K562 (cell line): ENCODE measurements at regions not wholly inside any gene's neighbourhood (a gene's known extent, or its start where the extent isn't known, plus 50 kb on each side); places are given as distances from the start of the nearest gene placed in this dataset.

Experiments
- ATAC-seq: fragments of 200-7000 bp; cut with Tn5 transposase; 3 replicates; pipeline ENCODE4 v1.9.1; 2020; ENCODE audit warnings: moderate library complexity
- BruUV-seq: library from RNA; stranded (reverse); fragments of 400-500 nt; replicated peaks from 2 replicates; lab custom pipeline; 2021; lab: Mats Ljungman, UMichigan
- CTCF ChIA-PET: fragments of 300-600 bp; formaldehyde crosslinking; extraction: SDS; loops from one replicate; lab custom pipeline; 2021; ENCODE audit warnings: low intra/inter-chr PET ratio; lab: Yijun Ruan, JAX
- POLR2A ChIA-PET: fragments of 300-600, 350-650 bp; sonication (Branson Sonifier 250); formaldehyde crosslinking; extraction: SDS; loops from one replicate; lab custom pipeline; 2021; ENCODE audit warnings: antibody characterized with exemption, inconsistent platforms; lab: Yijun Ruan, JAX
- DNase-seq, 4 experiments: peaks; one replicate each; pipeline versions ENCODE4 v3.0.0 to v3.0.0-alpha.2; 2011 to 2018; ENCODE audit warnings: low spot score in 3 of 4, mixed read lengths in 3 of 4; ENCODE audit errors: extremely low read depth in 1 of 4
- FAIRE-seq: peaks from 2 replicates; lab custom pipeline; 2011; peaks lifted over from hg19 to GRCh38; lab: Jason Lieb, UNC
- H2AFZ ChIP-seq: 2 replicates; pipeline ENCODE4 v1.6.0; 2011; ENCODE audit warnings: low read depth, low read length, control low read depth, inconsistent platforms
- H3K27ac ChIP-seq: fragments of 200-600 bp; 3 replicates; pipeline ENCODE4 v1.8.0; 2011; ENCODE audit warnings: low read depth, mild to moderate bottlenecking, control low read depth, inconsistent platforms, low read length, moderate library complexity, mixed read lengths; ENCODE audit errors: extremely low read depth
- H3K27me3 ChIP-seq, 2 experiments: fragments of 300-600 bp in 1 of 2; 2 replicates in 1 of 2; 3 replicates in 1 of 2; pipeline versions ENCODE4 v1.6.0 to v1.8.0; 2011; ENCODE audit warnings: inconsistent platforms in 2 of 2, low read length in 2 of 2, mild to moderate bottlenecking in 1 of 2, mixed read lengths in 1 of 2, moderate library complexity in 1 of 2; ENCODE audit not compliant: control insufficient read depth in 2 of 2, insufficient read depth in 2 of 2
- H3K36me3 ChIP-seq: fragments of 300-600 bp; 3 replicates; pipeline ENCODE4 v1.8.0; 2011; ENCODE audit warnings: mild to moderate bottlenecking, low read length, inconsistent platforms; ENCODE audit not compliant: control insufficient read depth, insufficient read depth
- H3K4me1 ChIP-seq, 2 experiments: fragments of 200-600 bp in 1 of 2; replicated peaks in 1 of 2; 2 replicates in 1 of 2; 3 replicates in 1 of 2; pipeline versions ENCODE4 v1.5.1 to v1.8.0; 2011; ENCODE audit warnings: inconsistent platforms in 2 of 2, low read length in 2 of 2, mild to moderate bottlenecking in 1 of 2, mixed read lengths in 1 of 2, moderate library complexity in 1 of 2; ENCODE audit not compliant: control insufficient read depth in 2 of 2, insufficient read depth in 2 of 2
- H3K4me2 ChIP-seq: 2 replicates; pipeline ENCODE4 v1.6.1; 2011; ENCODE audit warnings: low read length, control low read depth, inconsistent platforms, mixed read lengths; ENCODE audit not compliant: insufficient read depth
- H3K4me3 ChIP-seq: fragments of 200-600 bp; sonication (generic), shearing (Covaris generic); 2 replicates; pipeline ENCODE4 v1.5.1; 2016; ENCODE audit warnings: control low read depth, inconsistent platforms
- H3K79me2 ChIP-seq: fragments of 200-600 bp; 3 replicates; pipeline ENCODE4 v1.8.0; 2011; ENCODE audit warnings: low read length, inconsistent platforms; ENCODE audit not compliant: control insufficient read depth, insufficient read depth
- H3K9ac ChIP-seq, 2 experiments: 2 replicates each; pipeline versions ENCODE4 v1.6.0 to v1.6.1; 2011; ENCODE audit warnings: low read depth in 2 of 2, low read length in 2 of 2, control low read depth in 1 of 2, inconsistent platforms in 1 of 2, mild to moderate bottlenecking in 1 of 2, mixed read lengths in 1 of 2; ENCODE audit not compliant: insufficient read depth in 1 of 2
- H3K9me1 ChIP-seq: one replicate; pipeline ENCODE4 v1.6.0; 2011; ENCODE audit warnings: inconsistent platforms, mild to moderate bottlenecking, low read length, moderate library complexity; ENCODE audit not compliant: control insufficient read depth, insufficient read depth
- H3K9me3 ChIP-seq: replicated peaks from 2 replicates; pipeline ENCODE4 v1.5.1; 2011; ENCODE audit warnings: low read depth, low read length, inconsistent platforms; ENCODE audit not compliant: control insufficient read depth, insufficient read depth
- H4K20me1 ChIP-seq: replicated peaks from 2 replicates; pipeline ENCODE4 v1.6.1; 2011; ENCODE audit warnings: low read length, inconsistent platforms, mixed read lengths; ENCODE audit not compliant: control insufficient read depth, insufficient read depth
- ATF6 ChIP-seq: sonication (generic); formaldehyde crosslinking; IDR thresholded peaks from 2 replicates; pipeline ENCODE4 v1.4.0; 2020; ENCODE audit warnings: mild to moderate bottlenecking, missing genetic modification reagents
- CBFB ChIP-seq: sonication (generic); formaldehyde crosslinking; IDR thresholded peaks from 2 replicates; pipeline ENCODE4 v1.4.0; 2020; ENCODE audit warnings: mild to moderate bottlenecking, missing genetic modification reagents
- FIP1L1 ChIP-seq: fragments of 200-400 bp; formaldehyde crosslinking; IDR thresholded peaks from 2 replicates; pipeline ENCODE4 v1.6.1; 2018; ENCODE audit warnings: mild to moderate bottlenecking, low read depth, low read length; ENCODE audit not compliant: poor library complexity, severe bottlenecking
- MLX ChIP-seq, 2 experiments: fragments of 450-650 bp in 1 of 2; sonication (generic) in 1 of 2; formaldehyde crosslinking; conservative IDR thresholded peaks; 2 replicates each; pipeline versions ENCODE4 v1.4.0 to v1.8.1; 2020 to 2022; ENCODE audit warnings: mild to moderate bottlenecking in 1 of 2, missing genetic modification reagents in 1 of 2
- NR1H2 ChIP-seq: sonication (generic); formaldehyde crosslinking; IDR thresholded peaks from 2 replicates; pipeline ENCODE4 v1.4.0; 2020; ENCODE audit warnings: mild to moderate bottlenecking, missing genetic modification reagents
- PHF21A ChIP-seq: fragments of 450-650 bp; IDR thresholded peaks from 2 replicates; pipeline ENCODE4 v1.6.1; 2017; ENCODE audit warnings: low read depth, borderline replicate concordance
- SIN3A ChIP-seq, 2 experiments: fragments of 150-350 bp in 1 of 2; IDR thresholded peaks; 2 replicates each; pipeline ENCODE4 v1.6.1; 2011 to 2016; ENCODE audit warnings: borderline replicate concordance in 2 of 2, low read depth in 2 of 2, low read length in 2 of 2, mild to moderate bottlenecking in 2 of 2, moderate library complexity in 2 of 2; ENCODE audit not compliant: control insufficient read depth in 1 of 2
- VEZF1 ChIP-seq: fragments of 200-800 bp; sonication (Bioruptor generic); IDR thresholded peaks from 2 replicates; pipeline ENCODE4 v1.6.1; 2017; ENCODE audit warnings: missing genetic modification characterization, missing compliant biosample characterization
- ZNF165 ChIP-seq: fragments of 250-450 bp; sonication (Bioruptor Pico); IDR thresholded peaks from 2 replicates; pipeline ENCODE4 v1.4.0; 2020; ENCODE audit warnings: borderline replicate concordance
- ZNF507 ChIP-seq: conservative IDR thresholded peaks from 2 replicates; pipeline ENCODE4 v1.6.1; 2017; ENCODE audit warnings: missing genetic modification characterization, missing compliant biosample characterization
- ZNF551 ChIP-seq: fragments of 250-450 bp; sonication (Bioruptor Pico); IDR thresholded peaks from 2 replicates; pipeline ENCODE4 v1.5.0; 2021; ENCODE audit warnings: mild to moderate bottlenecking, moderate library complexity
- ZNF717 ChIP-seq: fragments of 250-450 bp; sonication (Bioruptor Pico); IDR thresholded peaks from 2 replicates; pipeline ENCODE4 v1.5.0; 2021
- WGBS: fragments of 100-300 bp; shearing (Covaris generic); methylation state at CpG from one replicate; pipeline ENCODE4 v1.1.6; 2016; ENCODE audit warnings: low coverage, mixed read lengths; ENCODE audit not compliant: insufficient coverage; ENCODE audit errors: missing lambda C conversion rate; 5-methylcytosine and 5-hydroxymethylcytosine counted together
- in situ Hi-C: fragments of 300-500 bp; cut with MboI; formaldehyde crosslinking; loops from 4 replicates; pipeline ENCODE4 v1.15.0; 2018; ENCODE audit warnings: inconsistent platforms, mixed read lengths
- intact Hi-C: fragments of 100-400 bp; cut with micrococcal nuclease; formaldehyde crosslinking; loops from 2 replicates; pipeline ENCODE4 v1.14.2; 2022
- TF ChIP-seq, protein P1 (sequence below): fragments of 450-650 bp; IDR thresholded peaks from 2 replicates; pipeline ENCODE4 v1.6.1; 2017; ENCODE audit warnings: antibody characterized with exemption, mild to moderate bottlenecking

DNA sequence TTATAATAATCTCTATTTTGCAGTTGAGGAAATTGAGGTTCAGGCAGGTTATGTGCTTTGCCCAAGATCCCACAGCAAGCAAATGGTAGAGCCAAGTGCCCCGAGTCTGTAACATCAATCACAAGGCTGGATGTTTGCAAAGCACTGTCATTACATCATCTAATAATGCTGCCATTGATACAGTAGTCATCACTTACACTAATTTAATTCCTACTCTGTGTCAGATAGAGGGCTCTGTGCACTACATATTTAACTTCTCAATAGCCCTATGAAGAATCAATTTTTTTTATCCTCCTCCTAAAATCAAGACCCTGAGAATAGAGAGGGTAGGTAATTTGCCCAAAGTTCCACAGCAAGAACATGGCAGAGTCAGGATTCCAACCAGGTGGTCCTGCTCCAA lies 178.1 kb upstream of the VASH1 start:
- intact Hi-C loops (no loop called here), in situ Hi-C loops (no loop called here)
- Histone ChIP-seq H3K36me3 (no peaks in the 10 kb centered on the region), H2AFZ (no peak overlapping the region), H3K4me2 (no peak overlapping the region), H3K27ac (no peak overlapping the region), H3K9me3 (no peaks in the 10 kb centered on the region), H4K20me1 (no peaks in the 10 kb centered on the region), H3K4me3 (no peak overlapping the region), H3K9ac (no peak overlapping the region), H3K9me1 (no peaks in the 10 kb centered on the region), H3K4me1 (no peaks in the 10 kb centered on the region), H3K27me3 (peaks cover 0 to 23% of the 10 kb centered on the region in 2 experiments; a peak in 1 of 5 replicates), H3K79me2 (no peaks in the 10 kb centered on the region)
- DNase-seq = no peak
- ChIA-PET CTCF (no interaction called here), POLR2A (no interaction called here)
- no peak for ATAC-seq
- no TSS peak for BruUV-seq
- no peak for FAIRE-seq
- WGBS = 10% methylated on average over 1 of the region's 1 CpG
- TF ChIP-seq ZNF717 (CRISPR knock-in tag) = no peak
- TF ChIP-seq ZNF507 (tag) = no peak
- no peak for TF ChIP-seq ZNF551 (CRISPR knock-in tag)
- TF ChIP-seq PHF21A = no peak
- no peak for TF ChIP-seq VEZF1 (CRISPR knock-in tag)
- TF ChIP-seq MLX (CRISPR knock-in tag; conservative IDR thresholded peaks at IDR 0.05) = no peak
- TF ChIP-seq ZNF165 (CRISPR knock-in tag) = no peak
- TF ChIP-seq, protein P1, sequence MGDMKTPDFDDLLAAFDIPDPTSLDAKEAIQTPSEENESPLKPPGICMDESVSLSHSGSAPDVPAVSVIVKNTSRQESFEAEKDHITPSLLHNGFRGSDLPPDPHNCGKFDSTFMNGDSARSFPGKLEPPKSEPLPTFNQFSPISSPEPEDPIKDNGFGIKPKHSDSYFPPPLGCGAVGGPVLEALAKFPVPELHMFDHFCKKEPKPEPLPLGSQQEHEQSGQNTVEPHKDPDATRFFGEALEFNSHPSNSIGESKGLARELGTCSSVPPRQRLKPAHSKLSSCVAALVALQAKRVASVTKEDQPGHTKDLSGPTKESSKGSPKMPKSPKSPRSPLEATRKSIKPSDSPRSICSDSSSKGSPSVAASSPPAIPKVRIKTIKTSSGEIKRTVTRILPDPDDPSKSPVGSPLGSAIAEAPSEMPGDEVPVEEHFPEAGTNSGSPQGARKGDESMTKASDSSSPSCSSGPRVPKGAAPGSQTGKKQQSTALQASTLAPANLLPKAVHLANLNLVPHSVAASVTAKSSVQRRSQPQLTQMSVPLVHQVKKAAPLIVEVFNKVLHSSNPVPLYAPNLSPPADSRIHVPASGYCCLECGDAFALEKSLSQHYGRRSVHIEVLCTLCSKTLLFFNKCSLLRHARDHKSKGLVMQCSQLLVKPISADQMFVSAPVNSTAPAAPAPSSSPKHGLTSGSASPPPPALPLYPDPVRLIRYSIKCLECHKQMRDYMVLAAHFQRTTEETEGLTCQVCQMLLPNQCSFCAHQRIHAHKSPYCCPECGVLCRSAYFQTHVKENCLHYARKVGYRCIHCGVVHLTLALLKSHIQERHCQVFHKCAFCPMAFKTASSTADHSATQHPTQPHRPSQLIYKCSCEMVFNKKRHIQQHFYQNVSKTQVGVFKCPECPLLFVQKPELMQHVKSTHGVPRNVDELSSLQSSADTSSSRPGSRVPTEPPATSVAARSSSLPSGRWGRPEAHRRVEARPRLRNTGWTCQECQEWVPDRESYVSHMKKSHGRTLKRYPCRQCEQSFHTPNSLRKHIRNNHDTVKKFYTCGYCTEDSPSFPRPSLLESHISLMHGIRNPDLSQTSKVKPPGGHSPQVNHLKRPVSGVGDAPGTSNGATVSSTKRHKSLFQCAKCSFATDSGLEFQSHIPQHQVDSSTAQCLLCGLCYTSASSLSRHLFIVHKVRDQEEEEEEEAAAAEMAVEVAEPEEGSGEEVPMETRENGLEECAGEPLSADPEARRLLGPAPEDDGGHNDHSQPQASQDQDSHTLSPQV = no peak
- TF ChIP-seq FIP1L1 = no peak
- TF ChIP-seq NR1H2 (CRISPR knock-in tag) = no peak
- no peak for TF ChIP-seq SIN3A (IDR thresholded peaks at IDR 0.05; ENCODE audit: borderline replicate concordance in 2 of 2, control insufficient read depth in 1 of 2, low read depth in 2 of 2, low read length in 2 of 2)
- TF ChIP-seq CBFB (CRISPR knock-in tag) = no peak
- no peak for TF ChIP-seq ATF6 (CRISPR knock-in tag)
